ENCODE measurements at regions not wholly inside any gene's neighbourhood (a gene's known extent, or its start where the extent isn't known, plus 50 kb on each side); places are given as distances from the start of the nearest gene placed in this dataset.

DNA sequence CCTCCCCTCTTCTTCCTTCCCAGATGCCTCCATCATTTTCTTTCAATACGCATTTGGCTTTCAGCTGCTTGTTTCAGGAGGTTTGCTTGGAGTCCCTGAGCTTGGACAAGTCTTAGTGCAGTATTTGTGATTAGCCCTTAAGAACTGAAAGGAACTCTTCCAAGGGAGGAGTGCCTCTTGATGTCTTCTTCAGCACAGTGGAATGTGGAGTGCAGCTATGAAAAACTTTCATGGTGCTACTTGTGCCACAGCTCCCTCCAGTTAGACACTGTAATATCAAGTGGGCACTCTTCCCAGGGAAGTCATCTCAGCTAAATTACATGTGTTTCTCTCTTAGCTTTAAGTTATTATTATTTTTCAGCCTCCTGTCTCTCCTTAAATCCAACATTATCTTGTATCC is 173.1 kb downstream of the NECTIN3 start:
- no peak for DNase-seq

DNA sequence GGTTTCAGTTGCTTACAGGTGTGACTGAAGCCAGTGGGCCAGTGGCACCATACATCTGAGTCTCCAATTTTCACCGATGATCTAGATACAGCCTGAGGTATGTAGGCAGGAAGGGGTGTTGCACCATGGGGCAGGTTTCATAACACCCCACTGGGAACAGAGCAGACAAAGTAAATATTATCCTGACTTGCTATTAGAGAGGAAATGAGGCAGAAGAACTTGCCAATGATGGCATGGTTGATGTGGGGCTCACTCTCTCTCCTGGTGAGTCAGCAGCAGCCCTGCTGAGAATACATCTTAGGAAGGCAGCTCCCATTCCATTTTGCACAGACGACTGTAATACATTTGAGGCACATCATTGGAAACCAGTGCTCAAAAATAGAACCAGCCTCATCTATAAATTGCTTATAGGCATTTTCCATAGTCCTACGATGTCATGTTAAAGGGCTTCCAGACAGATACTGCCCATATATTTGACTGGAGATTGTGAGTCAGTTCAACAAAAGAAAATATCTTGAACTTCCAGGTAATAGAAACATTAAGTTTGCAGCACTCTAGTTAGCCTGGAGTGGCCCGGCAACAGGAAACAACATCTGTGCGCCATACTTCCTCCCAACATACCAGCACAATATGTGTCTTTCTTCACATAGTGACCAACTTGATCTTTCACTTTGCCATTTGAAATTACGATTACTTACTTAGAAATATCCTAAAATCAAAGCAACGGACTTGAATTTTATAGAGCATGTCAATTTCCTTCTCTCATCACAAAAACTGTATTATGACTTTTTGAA is 175.5 kb downstream of the NECTIN3 start:
- DNase-seq, result no peak

DNA sequence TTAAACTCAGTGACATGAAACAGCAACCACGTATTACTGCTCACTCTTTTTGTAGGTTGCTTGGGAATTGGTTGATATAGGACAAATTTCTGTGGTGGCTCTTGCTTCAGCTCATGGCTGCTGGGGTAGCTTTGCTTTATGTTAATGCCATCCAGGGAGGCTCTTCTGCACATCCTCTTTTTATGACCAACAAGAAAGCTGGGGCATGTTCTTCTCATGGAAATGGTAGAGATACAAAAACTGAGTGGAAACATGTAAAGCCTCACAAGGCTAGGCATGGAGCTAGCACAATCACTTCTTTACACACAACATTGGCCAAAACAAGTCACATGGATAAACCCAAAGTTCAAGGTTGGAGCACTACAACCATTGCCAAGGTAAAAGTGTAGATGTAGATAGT is 176.8 kb downstream of the NECTIN3 start:
- no peak for DNase-seq

DNA sequence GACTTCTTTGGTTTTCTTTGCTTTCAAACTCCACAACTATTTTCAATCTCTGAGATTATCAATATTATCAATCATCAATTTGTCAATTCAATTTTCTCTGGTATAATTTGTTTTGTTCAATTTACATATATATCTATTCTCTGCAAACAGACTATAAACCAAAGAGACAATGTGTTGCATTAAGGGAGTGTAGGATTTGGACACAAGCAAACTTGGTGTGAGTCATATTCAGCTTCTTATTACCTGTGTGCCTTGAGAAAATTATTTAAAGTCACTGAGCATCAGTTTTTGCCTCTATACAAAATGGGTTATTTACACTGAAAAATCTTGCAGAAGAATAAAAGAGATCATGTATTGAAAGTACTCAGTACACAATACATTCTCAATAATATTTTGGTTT is 177.8 kb downstream of the NECTIN3 start:
- DNase-seq, result no peak

DNA sequence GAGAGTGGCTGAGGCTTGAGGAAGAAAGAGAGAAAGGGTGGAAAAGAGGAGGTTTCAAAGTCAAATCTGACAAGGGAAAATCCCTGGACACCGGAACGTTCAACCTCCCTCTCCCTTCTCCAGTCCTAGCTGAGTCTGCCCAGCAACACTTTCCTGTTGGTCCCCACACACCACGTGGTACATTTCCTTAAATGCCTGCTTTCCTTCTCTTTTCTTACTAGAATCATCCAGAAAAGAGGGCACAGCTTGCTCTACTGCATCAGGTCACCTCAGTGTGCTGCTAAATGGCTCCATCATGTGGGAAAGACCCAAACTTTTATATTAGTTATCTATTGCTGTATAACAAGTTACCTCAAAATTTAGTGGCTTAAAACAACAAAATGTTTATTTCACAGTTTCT is 181.2 kb downstream of the NECTIN3 start:
- DNase-seq, result no peak

DNA sequence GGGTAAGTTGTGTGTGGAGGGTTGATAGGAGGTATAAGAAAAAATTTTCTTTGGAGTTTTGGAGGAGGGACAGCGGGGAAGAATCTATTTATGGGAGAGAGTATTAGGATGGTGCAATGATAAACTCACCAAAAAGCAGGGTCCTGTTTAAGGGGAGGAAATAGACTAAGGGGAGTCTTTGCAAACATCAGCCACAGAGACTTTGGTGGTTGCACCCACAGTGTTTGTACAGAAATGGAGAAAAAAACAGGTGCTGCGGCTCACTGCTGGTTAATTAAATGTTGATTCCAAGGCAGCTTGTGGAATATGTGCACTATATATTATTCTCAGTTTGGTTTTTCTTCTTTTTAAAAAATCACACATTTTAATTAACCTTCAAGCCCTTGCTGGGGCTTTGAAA is 182.1 kb downstream of the NECTIN3 start:
- DNase-seq, result no peak

DNA sequence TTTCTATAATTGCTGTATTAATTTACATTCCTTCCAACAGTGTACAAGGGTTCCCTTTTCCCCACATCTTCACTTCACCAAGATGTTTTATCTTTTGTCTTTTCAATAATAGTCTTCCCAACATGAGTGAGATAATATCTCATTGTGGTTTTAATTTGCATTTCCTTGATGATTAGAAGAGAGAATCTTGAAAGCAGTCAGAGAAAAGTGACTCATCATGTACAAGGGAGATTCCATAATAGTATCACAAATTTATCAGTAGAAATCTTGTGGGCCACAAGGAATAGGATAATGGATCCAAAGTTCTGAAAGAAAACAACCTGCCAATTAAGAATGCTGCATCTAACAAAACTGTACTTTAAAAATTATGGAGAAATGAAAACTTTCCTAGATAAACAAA is 189.3 kb downstream of the NECTIN3 start:
- no peak for DNase-seq

DNA sequence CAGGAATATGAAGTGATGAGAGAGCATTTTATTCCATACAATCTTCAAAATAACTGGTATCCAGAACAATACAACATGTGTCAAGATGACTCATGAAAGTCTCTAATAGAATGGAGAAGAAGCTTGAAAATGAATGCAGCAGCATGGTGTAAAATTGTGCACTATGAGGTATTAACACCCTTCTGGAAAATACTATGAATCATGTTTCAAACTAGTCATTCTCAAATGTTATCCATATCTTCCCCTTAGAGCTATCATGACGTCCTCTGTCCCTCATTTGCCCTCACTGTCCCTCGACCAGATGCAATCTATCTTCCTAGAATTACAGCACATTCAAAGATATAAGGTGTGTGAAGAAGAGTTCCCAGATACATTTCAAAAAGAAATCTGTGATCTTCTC is 198.2 kb downstream of the NECTIN3 start:
- DNase-seq, result no peak

DNA sequence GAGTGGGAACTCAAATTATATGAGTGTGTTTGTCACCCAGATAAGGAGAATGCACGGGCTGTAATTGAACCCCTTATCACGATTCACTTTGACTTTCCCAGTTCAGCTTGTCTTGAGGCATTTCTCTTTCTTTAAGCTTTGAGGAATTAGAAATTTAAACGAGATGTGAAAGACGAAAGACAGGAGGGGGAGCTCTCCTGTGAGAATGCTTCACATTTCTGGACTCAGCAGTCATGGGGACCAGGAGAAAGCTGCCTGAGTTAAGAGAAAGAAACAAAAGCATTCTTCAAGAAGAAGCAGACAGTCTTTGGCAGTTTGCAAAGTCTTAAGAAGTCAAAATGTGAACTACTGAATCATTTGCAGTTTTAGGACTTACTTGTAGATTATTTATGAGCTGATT is 205.6 kb downstream of the NECTIN3 start:
- DNase-seq, result peak; percentile 17 to 28

DNA sequence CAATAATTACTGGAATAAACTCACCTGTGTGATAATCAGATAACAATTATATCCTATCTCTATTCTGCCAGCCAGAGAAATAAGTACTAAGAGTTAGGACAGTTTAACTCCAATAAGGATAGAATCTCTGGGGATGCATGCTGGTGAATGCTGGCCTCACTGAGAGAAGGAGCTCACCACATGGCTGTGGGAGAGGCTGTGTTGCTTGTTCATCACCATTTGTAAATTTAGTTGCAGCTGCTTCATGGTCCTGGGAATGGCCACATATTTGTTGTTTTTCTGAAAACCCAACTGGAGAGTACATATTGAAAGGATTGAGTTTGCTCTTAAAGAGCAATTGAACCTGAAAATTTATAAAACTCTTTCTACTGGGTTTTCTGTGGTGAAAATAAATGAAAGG is 207.3 kb downstream of the NECTIN3 start:
- no peak for DNase-seq

DNA sequence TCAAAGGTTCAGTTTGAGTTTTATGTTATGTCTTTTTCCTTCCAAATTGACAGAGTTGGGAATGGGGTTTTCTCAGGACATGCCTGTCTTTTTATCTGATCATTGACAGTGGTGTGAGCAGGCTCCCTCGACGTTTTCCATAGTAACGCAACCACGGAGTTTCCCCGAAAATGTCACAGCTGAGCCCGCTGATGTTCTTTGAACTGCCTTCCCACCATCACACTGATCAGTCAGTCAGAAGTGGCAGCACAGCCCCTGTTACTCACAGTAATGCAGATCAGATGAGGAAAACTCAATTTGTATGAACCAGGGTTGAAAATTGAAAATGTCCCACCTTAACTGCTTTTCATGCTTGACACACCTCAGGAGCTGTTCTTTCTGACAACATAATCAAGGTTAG is 210.4 kb downstream of the NECTIN3 start:
- DNase-seq, result no peak

DNA sequence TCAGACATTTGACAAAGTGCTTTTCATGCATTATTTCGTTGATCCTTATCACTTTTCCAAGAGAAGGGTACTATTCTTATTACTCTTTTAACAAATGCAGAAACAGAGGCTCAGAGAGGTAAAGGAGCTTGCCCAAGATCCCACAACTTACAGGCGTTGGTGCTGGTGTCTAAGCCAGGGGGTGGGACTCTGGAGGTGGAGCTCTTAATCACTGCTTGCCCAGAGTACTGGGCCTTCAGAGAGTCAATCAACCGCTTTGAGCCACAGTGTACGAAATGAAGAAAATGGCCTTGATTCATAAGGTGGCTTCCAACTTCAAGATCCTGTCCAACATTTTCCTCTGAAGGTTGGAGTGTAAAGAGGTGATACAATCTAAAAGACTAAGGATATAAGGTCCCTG is 211.5 kb downstream of the NECTIN3 start:
- DNase-seq, result no peak

DNA sequence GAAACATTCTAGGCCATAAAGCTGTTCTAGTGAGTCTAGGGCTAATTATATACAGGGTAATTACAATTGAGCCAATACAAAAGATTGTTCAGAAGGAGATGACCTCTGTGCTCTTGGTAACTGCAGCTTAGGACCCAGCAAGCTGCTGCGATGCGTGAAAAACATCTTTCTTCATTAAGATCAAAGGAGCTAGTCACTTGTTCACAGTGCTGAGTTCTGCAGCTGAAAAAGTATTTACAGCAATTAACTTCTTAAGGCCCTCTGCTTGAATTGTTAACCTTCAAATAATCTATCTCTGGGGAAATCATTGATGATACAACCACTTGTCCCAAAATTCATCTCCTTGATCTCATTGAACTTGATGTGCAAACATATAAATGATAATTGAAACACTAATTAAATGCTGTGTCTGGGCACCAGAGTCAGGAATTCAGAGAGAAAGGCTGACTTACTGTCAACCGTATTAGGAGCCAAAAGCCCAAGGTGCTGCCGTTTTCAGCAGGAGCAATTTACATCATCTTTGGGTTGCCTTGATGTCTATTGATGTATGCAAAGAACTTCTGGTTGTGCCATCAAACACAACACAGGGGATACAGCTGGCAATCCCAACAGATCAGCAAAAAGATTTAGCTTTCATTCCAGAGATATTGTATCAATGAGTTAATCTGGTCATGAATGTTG is 213.0 kb downstream of the NECTIN3 start:
- no peak for DNase-seq

DNA sequence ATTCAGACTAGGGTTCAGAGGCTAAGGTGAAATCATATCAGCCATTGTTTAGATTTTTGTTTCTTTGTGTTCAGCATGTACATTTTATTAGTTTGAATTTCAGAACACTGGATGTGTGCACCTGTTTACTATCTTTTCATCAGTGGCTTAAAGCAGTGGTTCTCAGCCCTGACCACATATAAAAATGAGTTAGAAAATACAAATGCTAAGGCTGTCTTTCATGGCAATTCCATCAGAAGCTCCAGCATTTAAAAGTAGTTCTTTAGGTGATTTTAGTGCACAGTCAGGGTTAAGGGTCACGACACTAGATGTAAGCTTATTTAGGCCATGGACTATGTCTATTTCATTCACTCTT is 213.5 kb downstream of the NECTIN3 start:
- DNase-seq, result no peak

DNA sequence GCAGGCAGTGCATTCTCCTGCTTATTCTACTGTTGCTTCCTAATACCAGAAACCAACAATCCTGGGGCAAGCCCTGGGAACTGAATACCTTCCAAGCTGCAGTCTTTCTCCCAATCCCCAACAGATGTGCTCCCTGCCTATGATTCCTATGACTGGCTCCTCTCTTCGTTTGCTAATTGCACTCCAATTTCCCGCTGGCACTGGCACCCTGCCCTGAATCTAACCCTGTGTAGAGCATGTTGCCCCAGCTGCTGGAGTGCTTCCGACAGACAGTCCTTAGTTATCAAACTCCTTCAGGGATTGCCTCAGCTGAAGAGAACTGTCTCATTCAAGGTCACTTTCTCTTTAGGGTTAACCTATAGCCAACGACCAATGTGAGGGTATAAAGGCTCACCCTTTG is 214.1 kb downstream of the NECTIN3 start:
- DNase-seq, result no peak

DNA sequence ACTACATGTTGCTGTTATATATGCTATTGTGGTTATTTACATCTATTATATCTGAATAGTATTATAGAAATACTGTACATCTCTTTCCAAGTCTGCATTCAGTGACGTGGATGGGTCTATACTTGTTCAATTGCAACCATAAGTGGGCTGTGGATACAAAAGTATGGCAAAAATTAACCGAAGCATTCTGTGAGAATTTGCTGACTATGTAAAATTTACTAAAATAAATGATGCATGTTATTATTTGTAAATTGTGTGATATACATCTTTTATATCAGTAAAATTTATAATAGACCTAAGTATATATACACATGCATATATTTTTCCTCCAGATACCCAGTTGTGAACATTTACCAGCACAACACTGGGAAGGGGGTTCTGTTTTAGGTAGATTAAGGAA is 215.1 kb downstream of the NECTIN3 start:
- no peak for DNase-seq

DNA sequence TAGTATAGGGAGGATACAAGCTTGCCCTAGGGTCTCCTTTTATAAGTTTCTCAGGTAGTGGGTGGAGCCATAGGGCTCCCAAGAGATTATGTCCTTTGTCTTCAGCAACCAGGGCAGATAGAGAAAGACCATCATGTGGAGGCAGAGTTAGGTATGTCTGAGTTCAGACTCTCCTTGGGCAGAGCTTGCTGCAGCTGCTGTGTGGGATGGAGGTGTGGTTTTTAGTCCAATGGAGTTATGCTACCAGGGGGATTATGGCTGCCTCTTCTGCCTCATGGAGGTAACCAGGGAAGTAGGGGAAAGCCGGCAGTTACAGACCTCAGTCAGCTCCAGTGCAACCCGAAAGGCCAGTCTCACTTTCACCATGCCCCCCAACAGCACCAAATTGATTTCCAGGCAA is 220.5 kb downstream of the NECTIN3 start:
- DNase-seq, result no peak

DNA sequence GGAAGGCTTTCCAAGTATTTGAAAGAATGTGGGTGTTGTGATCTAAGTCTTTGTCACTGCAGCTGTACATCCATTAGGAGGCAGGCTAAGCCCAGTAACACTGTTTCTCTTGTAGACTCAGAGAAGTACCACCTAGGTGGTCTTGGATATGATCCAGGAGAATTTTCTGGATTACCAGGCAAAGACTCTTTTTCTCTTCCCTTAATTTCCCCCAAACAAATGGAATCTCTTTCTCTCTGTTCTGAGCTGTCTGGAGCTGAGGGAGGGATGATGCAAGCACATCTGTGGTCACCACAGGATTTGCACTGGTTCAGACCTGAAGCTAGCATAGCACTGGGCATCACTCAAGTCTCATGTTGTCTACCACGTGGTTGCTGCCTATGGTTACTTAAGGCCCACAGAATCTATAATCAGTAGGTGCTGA is 227.6 kb downstream of the NECTIN3 start:
- no peak for DNase-seq

DNA sequence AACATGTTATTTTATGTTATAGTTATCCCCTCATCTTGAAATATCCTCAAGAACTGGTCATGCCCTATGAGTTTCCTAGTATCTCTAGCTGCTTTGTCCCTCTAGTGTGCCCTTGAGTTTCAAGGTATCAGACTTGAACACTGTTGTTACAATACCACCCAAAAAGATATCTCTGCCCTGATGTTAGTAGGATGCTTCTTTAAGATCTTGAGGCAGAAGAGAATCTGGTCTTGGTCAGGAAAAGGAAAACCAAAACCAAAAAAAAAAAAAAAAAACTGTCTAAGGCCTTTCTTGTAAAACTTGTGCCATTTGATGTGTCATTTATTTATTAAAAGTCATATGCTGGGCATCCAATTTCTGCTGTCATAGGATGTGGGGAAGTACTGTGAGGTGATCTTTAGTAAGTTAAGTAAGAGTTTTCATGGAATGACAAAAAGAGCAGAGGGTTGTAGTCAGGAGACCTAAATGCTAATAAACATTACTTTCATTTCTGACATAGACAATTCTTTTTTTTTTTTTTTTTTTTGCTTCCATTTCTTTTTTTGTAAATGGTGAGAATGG is 229.7 kb downstream of the NECTIN3 start:
- DNase-seq, result no peak

DNA sequence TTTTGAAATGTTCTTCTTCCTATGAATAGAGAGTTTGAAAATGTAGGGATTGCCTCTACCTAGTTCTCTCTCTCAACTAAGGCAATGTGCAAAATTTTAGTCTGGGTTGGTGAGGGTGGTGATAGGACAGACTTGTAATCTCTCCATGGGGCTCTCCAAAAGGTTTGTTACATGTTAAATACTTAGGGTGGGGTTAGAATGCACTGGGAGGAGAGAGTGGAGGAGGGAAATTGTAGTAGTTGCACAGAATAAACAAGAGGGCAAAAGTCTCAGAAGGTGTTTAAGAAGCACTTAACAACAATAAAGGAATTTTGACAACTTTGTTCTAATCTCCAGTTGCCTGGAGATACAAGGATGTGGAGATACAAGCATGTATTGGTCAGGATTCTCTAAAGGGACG is 230.4 kb downstream of the NECTIN3 start:
- DNase-seq, result no peak

DNA sequence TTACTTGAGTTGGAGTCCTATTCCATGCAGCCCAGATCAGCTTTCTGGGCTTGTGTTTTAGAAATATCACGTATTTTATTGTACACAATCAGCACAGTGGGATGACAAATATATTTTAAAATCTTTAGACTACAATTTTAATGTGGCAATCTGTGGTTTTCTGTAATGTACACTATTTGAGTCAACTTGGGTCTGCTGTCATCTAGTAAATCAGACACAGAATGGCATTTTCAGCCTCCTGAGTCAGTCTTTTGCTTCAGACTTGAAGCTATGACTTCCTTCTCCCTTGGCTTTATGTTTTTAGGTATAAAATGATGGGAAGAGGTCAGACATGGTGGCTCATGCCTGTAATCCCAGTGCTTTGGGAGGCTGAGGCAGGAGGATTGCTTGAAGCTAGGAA is 232.1 kb downstream of the NECTIN3 start:
- DNase-seq, result no peak

DNA sequence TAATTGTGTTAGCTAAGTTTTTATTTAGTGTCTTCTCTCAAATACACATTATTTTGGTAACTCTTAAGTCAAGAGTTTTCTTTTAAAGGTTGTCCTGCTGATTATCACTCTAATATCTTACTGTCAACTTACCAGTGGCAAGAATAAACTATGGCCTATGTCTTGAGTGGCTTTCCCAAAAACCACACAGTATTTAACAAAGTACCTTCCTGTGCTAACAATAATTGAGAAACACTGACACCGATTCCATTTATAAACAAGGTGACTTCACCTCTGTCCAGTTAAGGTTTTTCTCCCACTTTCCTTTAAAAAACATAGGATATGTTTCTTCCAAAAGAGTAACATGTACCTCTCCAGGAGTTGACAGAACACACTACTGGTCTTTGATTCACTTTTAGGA is 234.3 kb upstream of the CD96 start:
- no peak for DNase-seq

DNA sequence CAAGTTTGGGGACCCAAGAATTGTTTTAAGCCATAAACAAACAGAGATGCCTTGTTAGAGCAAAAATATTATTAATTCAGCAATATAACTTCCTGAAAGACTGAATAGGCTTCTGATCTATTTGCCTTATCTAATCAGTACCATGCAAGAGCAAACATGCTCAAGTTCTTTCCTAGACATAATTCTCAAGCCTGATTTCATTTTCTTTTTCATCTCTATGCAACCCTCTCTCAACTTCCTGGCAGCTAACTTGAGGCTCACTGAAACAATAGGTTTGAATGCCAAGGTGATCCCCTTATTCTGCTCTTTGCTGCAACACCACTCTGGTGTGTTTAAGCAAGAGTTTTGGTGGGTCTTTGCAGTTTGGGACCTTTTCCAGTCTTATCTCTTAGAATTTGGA is 230.9 kb upstream of the CD96 start:
- DNase-seq, result no peak

All from right lung (tissue), 2 donors.